GM21423 (cell line): ENCODE measurements at regions not wholly inside any gene's neighbourhood (a gene's known extent, or its start where the extent isn't known, plus 50 kb on each side); places are given as distances from the start of the nearest gene placed in this dataset.
"Not testable (repeated sequence)": the region's sequence is repeated elsewhere in the genome, so short reads cannot be mapped to it uniquely, and the experiment has no call there.

Experiments used
- ATAC-seq: cut with Tn5 transposase; IDR thresholded peaks from one replicate; pipeline ENCODE4 v1.9.1; 2021; ENCODE audit warnings: mild to moderate bottlenecking, moderate library complexity; ENCODE audit not compliant: unreplicated experiment

- no peak for ATAC-seq
Observed at GRCh38 chr20:53731595-53731994, 138.0 kb upstream of the ZNF217 start.

DNA sequence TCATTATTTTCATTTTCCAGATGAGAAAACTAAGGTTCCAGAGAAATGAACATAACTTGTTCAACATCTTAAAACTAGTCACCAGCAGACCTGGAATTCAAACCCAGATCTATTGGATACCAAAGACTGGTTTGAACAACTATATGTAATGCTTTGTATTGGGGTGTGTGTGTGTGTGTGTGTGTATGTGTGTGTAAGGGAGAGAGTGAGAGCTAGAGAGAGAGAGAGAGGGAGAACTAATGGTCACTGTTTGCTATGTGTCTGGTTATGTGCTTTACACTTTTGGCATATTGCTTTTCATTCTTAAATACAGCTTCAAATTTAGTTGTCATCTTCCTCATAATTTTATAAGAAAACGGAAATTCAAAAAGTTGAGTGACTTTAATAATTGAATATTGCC is 134.7 kb upstream of the ZNF217 start:
- no peak for ATAC-seq

DNA sequence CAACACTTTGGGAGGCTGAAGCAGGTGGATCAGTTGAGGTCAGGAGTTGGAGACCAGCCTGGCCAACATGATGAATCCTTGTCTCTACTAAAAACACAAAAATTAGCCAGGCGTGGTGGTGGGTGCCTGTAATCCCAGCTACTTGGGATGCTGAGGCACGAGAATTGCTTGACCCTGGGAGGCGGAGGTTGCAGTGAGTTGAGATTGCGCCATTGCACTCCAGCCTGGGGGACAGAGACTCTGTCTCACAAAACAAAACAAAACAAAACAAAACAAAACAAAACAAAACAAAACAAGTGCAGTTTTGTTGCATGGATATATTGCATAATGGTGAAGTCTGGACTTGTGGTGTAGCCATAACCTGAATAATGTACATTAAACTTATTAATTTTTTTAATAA is 133.6 kb upstream of the ZNF217 start:
- ATAC-seq, result not testable (repeated sequence)

GRCh38 chr20:53725575-53725970 is 131.9 kb upstream of the ZNF217 start:
- no peak for ATAC-seq

DNA sequence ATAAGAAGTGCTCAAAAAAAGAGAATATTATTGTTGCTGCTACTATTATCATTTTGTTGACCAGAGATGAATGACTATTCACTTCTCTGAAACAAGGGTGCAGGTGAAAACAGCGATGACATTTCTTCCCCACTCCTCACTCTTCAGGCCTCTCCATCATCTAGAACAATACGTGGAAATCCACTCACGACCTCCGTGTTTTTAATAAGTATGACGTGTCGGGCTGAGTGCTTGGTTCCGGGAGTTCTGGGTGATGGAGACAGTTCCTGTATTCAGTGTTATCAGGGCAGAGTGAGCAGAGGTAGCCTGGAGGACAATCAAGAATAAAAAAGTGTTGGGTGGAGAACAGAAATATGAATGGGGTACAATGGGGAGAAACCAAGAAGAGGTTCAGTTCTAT is 130.0 kb upstream of the ZNF217 start:
- ATAC-seq, result no peak

DNA sequence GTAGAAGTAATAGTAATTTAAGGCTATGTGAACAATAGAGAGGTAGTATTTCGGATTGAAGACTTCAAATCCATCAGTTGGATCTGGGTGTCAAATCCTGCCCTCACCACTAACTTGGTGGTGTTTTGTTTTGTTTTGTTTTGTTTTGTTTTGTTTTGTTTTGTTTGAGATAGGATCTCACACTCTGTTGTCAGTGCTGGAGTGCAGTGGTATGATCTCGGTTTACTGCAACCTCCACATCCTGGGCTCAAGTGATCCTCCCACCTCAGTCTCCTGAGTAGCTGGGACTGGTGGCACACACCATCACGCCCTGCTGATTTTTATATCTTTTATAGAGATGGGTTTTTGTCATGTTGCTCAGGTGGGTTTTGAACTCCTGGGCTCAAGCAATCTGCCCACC is 129.4 kb upstream of the ZNF217 start:
- no peak for ATAC-seq

DNA sequence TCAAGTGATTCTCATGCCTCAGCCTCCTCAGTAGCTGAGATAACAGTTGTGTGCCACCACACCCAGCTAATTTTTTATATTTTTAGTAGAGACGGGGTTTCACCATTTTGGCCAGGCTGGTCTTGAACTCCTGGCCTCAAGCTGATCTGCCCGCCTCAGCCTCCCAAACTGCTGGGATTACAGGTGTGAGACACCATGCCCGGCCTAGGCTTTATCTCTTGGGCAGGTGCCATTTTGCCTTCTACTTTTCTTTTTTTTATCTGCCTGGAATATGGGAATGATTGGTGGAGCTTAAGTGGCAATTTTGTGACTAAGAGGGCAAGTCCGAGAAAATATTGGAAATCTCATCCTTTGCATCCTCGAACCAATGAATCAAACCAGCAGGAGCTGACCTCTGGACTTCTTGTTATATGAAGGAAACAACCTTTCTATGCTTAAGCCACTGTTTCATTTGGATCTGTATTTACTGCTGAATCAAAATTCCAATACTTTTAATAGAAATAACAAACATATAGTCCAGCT is 128.9 kb upstream of the ZNF217 start:
- ATAC-seq, result no peak

- not testable (repeated sequence) for ATAC-seq
Observed at GRCh38 chr20:53721445-53721963, 127.9 kb upstream of the ZNF217 start.

DNA sequence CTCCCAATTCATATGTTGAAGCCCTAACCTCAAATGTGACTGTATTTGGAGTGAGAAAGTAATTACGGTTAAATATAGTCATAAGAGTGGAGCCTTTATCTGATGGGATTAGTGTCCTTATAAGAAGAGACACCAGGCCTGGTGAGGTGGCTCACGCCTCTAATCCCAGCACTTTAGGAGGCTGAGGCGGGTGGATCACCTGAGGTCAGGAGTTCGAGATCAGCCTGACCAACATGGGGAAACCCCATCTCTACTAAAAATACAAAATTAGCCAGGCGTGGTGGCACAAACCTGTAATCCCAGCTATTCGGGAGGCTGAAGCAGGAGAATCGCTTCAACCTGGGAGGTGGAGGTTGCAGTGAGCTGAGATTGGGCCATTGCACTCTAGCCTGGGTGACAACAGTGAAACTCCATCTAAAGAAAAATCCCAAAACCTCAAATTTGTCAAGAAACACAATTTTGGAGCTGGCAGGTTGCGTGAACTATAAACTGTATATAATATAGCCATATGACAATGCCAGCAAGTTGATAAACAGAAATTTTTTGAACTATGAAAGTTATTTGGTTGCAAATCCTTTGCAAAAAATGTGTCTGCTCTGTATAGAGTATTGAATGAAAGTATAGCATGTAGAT is 125.6 kb upstream of the ZNF217 start:
- not testable (repeated sequence) for ATAC-seq

DNA sequence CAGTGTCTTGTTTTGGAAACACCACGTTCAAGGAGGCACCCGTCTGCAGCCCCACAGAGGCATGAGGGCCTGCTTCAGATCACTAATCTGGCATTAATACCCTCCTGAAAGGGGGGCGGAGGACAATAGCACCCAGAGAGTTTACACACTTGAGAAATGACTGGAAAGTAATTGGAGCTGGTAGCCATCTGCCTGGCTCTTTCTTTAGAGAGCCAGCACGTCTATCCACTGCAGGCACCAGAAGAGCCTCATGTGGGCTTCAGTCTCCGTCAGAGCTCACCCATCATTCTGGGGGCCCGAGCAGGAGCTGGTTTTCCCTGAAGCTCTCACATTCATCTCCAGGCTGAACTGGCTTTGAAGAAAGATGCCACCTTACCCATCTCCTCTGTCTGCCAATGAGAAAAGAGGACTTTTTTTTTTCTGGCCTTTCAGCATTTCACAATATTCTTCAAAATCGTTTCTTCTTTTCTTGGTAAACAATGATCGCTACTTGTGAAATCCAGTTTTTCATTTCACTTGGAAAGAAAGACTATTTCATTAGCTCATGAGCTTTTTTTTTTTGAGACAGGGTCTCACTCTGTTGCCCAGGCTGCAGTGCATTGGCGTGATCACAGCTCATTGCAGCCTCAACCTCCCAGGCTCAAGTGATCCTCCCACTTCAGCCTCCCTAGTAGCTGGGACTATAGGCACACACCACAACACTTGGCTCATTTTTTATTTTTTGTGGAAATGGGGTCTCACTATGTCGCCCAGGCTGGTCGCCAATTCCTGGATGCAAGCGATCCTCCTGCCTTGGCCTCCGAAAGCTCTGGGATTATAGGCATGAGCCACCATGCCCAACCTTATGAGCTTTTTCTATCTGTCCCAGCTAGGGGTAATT is 124.7 kb upstream of the ZNF217 start:
- ATAC-seq, result no peak

GRCh38 chr20:53716395-53716794 is 122.8 kb upstream of the ZNF217 start:
- no peak for ATAC-seq

- ATAC-seq, result no peak
Observed at GRCh38 chr20:53714524-53714923, 120.9 kb upstream of the ZNF217 start.

DNA sequence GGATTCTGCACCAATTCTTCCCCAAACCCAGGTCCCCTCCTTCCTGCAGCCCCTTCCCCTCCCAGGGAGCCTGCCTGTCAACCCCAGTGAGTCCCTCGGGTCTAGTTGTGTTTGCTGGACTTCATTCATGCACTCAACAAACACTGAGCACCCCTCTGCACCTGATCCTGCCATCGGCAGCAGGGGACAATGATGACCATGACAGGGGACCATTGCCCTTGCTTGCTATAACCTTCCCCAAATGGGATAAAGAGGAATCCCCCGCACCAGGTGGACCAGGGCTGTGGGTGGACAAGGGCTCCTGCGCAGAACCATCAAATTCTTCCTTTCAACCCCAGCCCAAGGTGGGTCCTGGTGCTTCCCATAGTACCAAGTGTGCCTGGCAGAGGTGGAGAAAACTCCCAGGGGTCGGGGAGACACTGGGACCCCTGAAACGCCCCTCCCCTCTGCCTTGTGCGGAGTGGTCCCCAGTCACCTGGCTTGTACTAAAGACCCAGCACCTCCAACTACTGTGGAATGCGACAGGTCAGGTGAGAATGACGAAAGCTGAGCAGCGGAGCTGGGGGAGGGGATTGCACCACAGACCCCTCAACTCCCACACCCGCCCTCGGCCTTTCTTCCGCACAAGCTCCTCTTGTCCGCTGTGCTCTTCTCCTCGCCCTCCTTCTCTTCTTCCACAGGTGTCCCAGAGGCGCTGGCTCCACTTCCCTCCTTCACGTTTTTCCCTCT is 119.9 kb upstream of the ZNF217 start:
- ATAC-seq, result no peak

- ATAC-seq, result no peak
Observed at GRCh38 chr20:53712212-53712977, 118.8 kb upstream of the ZNF217 start.

DNA sequence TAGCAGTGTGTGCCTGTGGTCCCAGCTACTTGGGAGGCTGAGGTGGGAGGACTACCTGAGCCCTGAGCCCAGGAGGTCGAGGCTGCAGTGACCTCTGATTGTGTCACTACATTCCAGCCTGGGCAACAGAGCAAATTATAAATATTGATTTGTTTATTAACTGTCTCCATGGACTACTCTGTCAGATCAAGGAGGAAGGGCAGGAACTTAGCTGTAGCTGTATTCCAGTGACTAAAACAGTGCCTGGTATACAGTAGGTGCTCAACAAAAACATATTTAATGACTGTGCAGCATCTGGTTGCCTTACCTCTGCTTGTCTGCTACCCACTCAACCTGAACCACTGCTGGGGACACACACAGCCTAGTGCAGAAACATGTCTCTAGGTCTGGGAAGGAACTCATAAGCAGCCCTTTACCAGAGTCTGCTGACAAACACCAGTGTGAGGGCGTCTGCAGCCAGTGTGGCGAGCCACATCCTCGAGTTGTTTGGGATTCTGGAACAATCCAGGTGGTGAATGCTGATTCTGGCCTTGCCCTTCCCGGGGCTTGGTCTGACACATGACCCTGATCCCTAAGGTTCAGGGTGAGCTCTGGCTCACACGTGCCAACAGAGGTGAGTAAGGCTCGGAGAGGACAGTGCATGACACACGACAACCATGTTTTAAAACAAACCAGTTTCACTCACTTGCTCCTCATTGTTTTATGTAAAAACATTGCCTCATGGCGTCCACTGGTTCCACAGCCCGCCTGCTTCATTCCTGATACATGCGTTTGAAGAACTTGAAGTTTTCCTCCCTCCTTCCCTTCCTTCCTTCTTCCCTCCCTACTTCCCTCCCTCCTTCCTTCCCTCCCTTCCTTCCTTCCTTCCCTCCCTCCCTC is 117.9 kb upstream of the ZNF217 start:
- ATAC-seq, result no peak

DNA sequence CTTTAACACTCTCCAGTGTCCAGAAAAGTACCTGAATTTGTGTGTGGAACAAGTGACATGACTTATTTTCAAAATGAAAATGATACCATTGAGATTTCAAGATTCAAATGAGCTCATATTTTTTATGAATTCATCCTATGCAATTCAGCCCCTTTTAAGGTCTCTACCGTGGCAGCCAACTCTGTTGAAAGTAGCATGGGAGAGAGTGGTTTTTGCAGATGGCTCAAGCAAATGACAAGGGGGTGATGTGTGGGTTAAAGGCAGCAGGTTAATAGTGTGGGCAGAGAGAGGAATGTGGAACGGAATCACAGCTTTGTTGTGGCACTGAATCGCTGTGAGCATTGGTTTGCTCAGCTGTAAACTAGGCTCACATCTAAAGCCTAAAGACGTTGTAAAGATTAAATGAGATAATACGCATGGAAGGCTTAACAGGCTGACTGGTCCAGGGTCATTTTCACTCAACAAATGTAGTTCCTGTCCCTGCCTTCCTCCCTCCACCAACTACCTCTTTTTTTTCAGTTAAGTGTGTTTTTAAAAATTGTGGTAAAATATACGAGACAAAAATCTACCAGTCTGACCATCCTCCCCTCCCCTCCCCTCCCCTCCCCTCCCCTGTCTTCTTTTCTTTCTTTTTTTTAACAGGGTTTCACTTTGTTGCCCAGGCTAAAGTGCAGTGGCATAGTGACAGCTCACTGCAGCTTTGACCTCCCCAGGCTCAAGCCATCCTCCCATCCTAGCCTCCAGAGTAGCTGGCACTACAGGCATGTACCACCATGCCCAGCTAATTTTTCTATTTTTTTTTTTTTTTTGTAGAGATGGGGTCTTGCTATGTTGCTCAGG is 114.7 kb upstream of the ZNF217 start:
- ATAC-seq, result peak; percentile 50

- peak; percentile 36 for ATAC-seq
Observed at GRCh38 chr20:53707371-53708055, 113.9 kb upstream of the ZNF217 start.
